GM12874 (cell line): ENCODE measurements at regions not wholly inside any gene's neighbourhood (a gene's known extent, or its start where the extent isn't known, plus 50 kb on each side); places are given as distances from the start of the nearest gene placed in this dataset.

Experiments
- TF ChIP-seq, protein P1 (sequence below): IDR thresholded peaks from 2 replicates; pipeline ENCODE4 v1.5.1; 2011; ENCODE audit warnings: low read depth, mild to moderate bottlenecking, control low read depth, low read length, moderate library complexity; ENCODE audit not compliant: insufficient read depth

- TF ChIP-seq, protein P1, sequence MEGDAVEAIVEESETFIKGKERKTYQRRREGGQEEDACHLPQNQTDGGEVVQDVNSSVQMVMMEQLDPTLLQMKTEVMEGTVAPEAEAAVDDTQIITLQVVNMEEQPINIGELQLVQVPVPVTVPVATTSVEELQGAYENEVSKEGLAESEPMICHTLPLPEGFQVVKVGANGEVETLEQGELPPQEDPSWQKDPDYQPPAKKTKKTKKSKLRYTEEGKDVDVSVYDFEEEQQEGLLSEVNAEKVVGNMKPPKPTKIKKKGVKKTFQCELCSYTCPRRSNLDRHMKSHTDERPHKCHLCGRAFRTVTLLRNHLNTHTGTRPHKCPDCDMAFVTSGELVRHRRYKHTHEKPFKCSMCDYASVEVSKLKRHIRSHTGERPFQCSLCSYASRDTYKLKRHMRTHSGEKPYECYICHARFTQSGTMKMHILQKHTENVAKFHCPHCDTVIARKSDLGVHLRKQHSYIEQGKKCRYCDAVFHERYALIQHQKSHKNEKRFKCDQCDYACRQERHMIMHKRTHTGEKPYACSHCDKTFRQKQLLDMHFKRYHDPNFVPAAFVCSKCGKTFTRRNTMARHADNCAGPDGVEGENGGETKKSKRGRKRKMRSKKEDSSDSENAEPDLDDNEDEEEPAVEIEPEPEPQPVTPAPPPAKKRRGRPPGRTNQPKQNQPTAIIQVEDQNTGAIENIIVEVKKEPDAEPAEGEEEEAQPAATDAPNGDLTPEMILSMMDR, result no peak
Measured at GRCh38 chr6:47149554-47149953, 107.4 kb upstream of the ADGRF1 start.

DNA sequence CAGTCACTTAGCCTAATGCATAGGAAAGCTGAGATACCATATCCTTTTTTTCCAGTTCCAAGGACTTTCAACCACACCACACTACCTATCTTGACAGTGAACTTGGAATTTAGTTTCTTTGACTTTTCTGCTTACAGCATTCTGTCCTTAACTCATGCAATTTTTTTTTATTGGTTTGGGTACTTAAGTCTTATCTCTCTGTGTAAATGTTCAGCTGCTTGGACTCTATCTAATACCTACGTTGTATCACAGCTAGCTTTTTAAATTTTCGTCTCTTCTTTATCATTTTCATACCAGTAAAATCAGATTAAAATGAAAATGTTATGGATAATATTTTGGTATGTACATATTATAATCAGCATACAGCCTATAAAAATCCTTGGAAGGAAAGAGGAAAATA lies 106.9 kb upstream of the ADGRF1 start:
- TF ChIP-seq, protein P1, result no peak

DNA sequence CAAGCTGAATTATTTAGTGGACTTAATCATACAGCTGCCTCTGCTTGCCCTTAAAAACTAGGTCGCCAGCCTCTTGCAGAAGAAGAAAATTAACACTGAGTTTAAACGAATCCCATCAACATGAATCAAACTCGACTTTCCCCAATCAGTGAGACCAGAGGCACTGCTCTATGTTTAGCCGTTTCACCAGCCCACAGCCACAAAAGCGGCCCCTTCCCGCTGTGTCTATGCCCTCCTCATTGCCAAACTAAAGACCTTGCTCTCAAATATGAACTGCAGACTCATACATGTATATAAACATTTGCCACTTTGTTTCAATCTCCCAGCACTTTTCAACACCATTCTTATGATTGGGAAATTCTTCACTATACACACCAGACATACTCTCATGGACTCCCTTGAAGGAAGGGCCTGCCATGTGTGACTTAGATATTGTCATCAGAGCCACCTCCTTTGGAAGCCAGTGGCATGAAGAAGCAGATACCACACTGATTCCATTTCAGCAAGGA lies 105.8 kb upstream of the ADGRF1 start:
- TF ChIP-seq, protein P1, result no peak

DNA sequence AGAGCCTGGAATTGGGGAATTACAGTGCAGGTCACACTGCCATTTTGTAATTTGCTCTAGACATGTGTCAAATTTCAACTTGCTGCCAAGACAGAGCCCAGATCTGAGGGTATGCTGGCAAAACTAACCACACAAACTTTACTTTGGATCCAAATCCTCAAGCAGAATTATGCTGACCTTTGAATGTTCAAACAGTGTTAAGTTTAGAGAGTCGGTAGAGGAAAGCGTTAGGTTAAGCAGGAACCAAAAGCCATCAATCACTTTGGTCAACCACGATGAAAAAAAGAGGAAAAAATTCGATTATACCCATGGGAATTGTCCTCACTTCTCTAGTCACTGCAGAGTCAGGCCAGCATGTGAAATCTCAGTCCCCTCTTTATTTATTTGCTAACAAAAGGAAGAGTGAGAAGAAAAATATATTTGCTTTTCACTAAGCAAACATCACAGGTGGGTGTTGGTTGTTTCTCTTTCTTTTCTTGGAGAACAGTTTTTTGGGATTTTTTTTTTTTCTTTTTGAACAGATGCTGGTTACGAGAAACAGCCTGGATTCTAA lies 105.1 kb upstream of the ADGRF1 start:
- TF ChIP-seq, protein P1, result no peak

- TF ChIP-seq, protein P1, result no peak
Measured at GRCh38 chr6:47146431-47147174, 104.5 kb upstream of the ADGRF1 start.

DNA sequence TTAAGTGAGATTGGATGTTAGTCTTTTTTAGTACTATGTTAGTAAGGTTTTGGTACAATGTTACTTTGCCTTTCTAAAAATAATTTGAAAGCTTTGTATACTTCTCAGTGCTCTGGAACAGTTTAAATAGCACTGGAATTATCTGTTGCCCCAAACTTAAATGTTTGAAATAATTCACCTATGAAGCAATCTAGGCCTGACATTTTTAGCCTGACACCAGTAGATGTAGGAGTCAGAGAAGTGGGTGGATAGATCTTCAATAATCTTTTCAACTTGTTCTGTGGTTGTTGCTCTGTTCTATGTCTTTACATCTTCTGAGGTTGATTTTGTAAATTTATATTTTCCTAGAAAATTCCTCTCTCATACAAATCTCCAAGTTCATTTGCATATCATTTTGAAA lies 103.1 kb upstream of the ADGRF1 start:
- TF ChIP-seq, protein P1, result no peak

DNA sequence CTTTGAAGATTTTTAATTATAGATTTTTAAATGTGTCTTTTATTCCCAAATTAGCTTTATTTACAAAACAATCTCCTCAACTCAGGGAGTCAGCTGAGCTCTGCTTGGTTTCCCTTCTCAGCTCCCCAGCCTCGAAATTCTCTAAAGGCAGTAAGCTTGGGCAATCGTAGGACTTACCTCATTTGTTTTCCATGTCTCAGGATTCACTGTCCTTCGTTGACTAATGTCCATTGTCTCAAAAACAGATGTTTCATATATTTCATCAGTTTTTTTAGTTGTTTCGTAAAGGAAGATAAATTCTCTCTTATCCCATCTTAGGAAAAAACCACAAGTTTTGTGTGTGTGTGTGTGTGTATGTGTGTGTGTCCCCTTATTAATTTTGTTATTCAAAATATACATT lies 102.2 kb upstream of the ADGRF1 start:
- TF ChIP-seq, protein P1, result no peak
